ENCODE measurements at regions not wholly inside any gene's neighbourhood (a gene's known extent, or its start where the extent isn't known, plus 50 kb on each side); places are given as distances from the start of the nearest gene placed in this dataset.
A peak's percentile ranks its signal among the peaks of the same experiment; 100 is the strongest.

- TF ChIP-seq POLR2A (IDR thresholded peaks at IDR 0.05) (no peak), CTCF (IDR thresholded peaks at IDR 0.05) (peak in 2 of 6 experiments; percentile 15 to 24)
Observed at GRCh38 chr6:79431537-79431933, 105.7 kb downstream of the LCA5 start.
